HCT116 (cell line): ENCODE measurements at regions not wholly inside any gene's neighbourhood (a gene's known extent, or its start where the extent isn't known, plus 50 kb on each side); places are given as distances from the start of the nearest gene placed in this dataset.

Experiments
- ATAC-seq: fragments of 200-7000 bp; cut with Tn5 transposase; 2 replicates; pipeline ENCODE4 v1.9.1; 2020; ENCODE audit warnings: mild to moderate bottlenecking, moderate library complexity
- BruUV-seq: library from RNA; stranded (reverse); fragments of 400-500 nt; replicated peaks from 2 replicates; lab custom pipeline; 2021; lab: Mats Ljungman, UMichigan
- CTCF ChIA-PET: fragments of 300-600 bp; sonication (Branson Sonifier 250); formaldehyde crosslinking; loops from one replicate; lab custom pipeline; 2021; ENCODE audit warnings: antibody characterized with exemption; lab: Charles Lee
- POLR2A ChIA-PET: fragments of 300-600, 350-600 bp; sonication (Branson Sonifier 250); formaldehyde crosslinking; loops from one replicate; lab custom pipeline; 2021; ENCODE audit warnings: antibody characterized with exemption; lab: Charles Lee
- RAD21 ChIA-PET, 2 experiments: fragments of 300-600 bp; sonication (Branson Sonifier 250); formaldehyde crosslinking; loops; one replicate each; lab custom pipeline; 2023; ENCODE audit warnings: low total read pairs in 2 of 2; ENCODE audit not compliant: uncharacterized antibody in 2 of 2, unreplicated experiment in 2 of 2, low non-redundant PET in 1 of 2; lab: Charles Lee
- DNase-seq: peaks from one replicate; pipeline ENCODE4 v3.0.0-alpha.2; 2010; ENCODE audit warnings: low read depth, low spot score
- H2AFZ ChIP-seq: fragments of 200-600 bp; shearing (Covaris generic), sonication (generic); 2 replicates; pipeline ENCODE4 v1.6.1; 2017; ENCODE audit warnings: low read depth, mixed run types, mixed read lengths, antibody characterized with exemption, low read length; ENCODE audit not compliant: poor library complexity, severe bottlenecking
- H3K27ac ChIP-seq: 2 replicates; pipeline ENCODE4 v1.5.1; 2012; ENCODE audit warnings: low read depth, low read length
- H3K27me3 ChIP-seq: fragments of 200-600 bp; sonication (generic); 2 replicates; pipeline ENCODE4 v1.6.1; 2016; ENCODE audit warnings: mixed run types, low read length, mixed read lengths; ENCODE audit not compliant: insufficient read depth
- H3K36me3 ChIP-seq, 2 experiments: fragments of 200-500 bp in 1 of 2; fragments of 200-600 bp in 1 of 2; sonication (Bioruptor generic) in 1 of 2; sonication (generic) in 1 of 2; 2 replicates each; pipeline versions ENCODE4 v1.5.1 to v1.6.1; 2014 to 2016; ENCODE audit warnings: low read length in 2 of 2, inconsistent platforms in 1 of 2, mixed read lengths in 1 of 2, mixed run types in 1 of 2; ENCODE audit not compliant: insufficient read depth in 2 of 2, control insufficient read depth in 1 of 2
- H3K4me1 ChIP-seq, 2 experiments: fragments of 200-600 bp in 1 of 2; sonication (generic) in 1 of 2; 2 replicates each; pipeline versions ENCODE4 v1.5.1 to v1.6.1; 2012 to 2017; ENCODE audit warnings: low read length in 2 of 2, inconsistent platforms in 1 of 2, mild to moderate bottlenecking in 1 of 2, mixed read lengths in 1 of 2, mixed run types in 1 of 2, moderate library complexity in 1 of 2; ENCODE audit not compliant: insufficient read depth in 2 of 2, control insufficient read depth in 1 of 2
- H3K4me2 ChIP-seq: fragments of 200-600 bp; sonication (generic); 2 replicates; pipeline ENCODE4 v1.6.1; 2017; ENCODE audit warnings: mixed run types, low read length, mixed read lengths
- H3K4me3 ChIP-seq, 2 experiments: fragments of 200-600 bp in 1 of 2; sonication (generic) in 1 of 2; replicated peaks in 1 of 2; 2 replicates each; pipeline ENCODE4 v1.5.1; 2011 to 2016; ENCODE audit warnings: low read length in 2 of 2, control low read depth in 1 of 2, low read depth in 1 of 2, mild to moderate bottlenecking in 1 of 2, mixed read lengths in 1 of 2, mixed run types in 1 of 2
- H3K79me2 ChIP-seq: fragments of 200-600 bp; sonication (generic); 2 replicates; pipeline ENCODE4 v1.6.1; 2017; ENCODE audit warnings: mild to moderate bottlenecking, mixed run types, low read length, moderate library complexity, mixed read lengths; ENCODE audit not compliant: insufficient read depth
- H3K9ac ChIP-seq: fragments of 200-600 bp; sonication (generic); 2 replicates; pipeline ENCODE4 v1.6.1; 2016; ENCODE audit warnings: low read length, mixed read lengths
- H3K9me2 ChIP-seq: fragments of 200-600 bp; sonication (generic), shearing (Covaris generic); 2 replicates; pipeline ENCODE4 v1.6.1; 2017; ENCODE audit warnings: mixed run types, mild to moderate bottlenecking, moderate library complexity; ENCODE audit not compliant: insufficient read depth
- H3K9me3 ChIP-seq, 2 experiments: fragments of 200-500 bp in 1 of 2; fragments of 200-600 bp in 1 of 2; sonication (Bioruptor generic) in 1 of 2; sonication (generic) in 1 of 2; 2 replicates each; pipeline ENCODE4 v1.6.1; 2014 to 2017; ENCODE audit warnings: low read length in 2 of 2, mixed read lengths in 2 of 2, inconsistent platforms in 1 of 2, low read depth in 1 of 2, mild to moderate bottlenecking in 1 of 2, mixed run types in 1 of 2, moderate library complexity in 1 of 2; ENCODE audit not compliant: control insufficient read depth in 1 of 2, insufficient read depth in 1 of 2
- H4K20me1 ChIP-seq: fragments of 200-600 bp; sonication (generic), shearing (Covaris generic); 2 replicates; pipeline ENCODE4 v1.6.1; 2017; ENCODE audit warnings: mixed run types, mild to moderate bottlenecking, moderate library complexity; ENCODE audit not compliant: insufficient read depth
- CBX3 ChIP-seq: IDR thresholded peaks from 2 replicates; pipeline ENCODE4 v1.6.1; 2012; ENCODE audit warnings: low read depth
- CEBPB ChIP-seq: IDR thresholded peaks from 2 replicates; pipeline ENCODE4 v1.6.1; 2012; ENCODE audit warnings: low read depth
- CTCF ChIP-seq, 3 experiments: fragments of 200-600 bp in 1 of 3; sonication (generic) in 1 of 3; IDR thresholded peaks in 2 of 3; conservative IDR thresholded peaks in 1 of 3; 2 replicates each; pipeline ENCODE4 v1.5.1; 2012 to 2017; ENCODE audit warnings: low read depth in 2 of 3, low read length in 2 of 3, antibody characterized with exemption in 1 of 3, borderline replicate concordance in 1 of 3, control low read depth in 1 of 3, mild to moderate bottlenecking in 1 of 3, mixed read lengths in 1 of 3, mixed run types in 1 of 3, moderate library complexity in 1 of 3; ENCODE audit not compliant: insufficient read depth in 1 of 3
- EGR1 ChIP-seq: IDR thresholded peaks from 2 replicates; pipeline ENCODE4 v1.6.1; 2012; ENCODE audit warnings: low read depth
- EZH2phosphoT487 ChIP-seq: fragments of 200-600 bp; IDR thresholded peaks from 2 replicates; pipeline ENCODE4 v1.6.1; 2018; ENCODE audit warnings: antibody characterized with exemption, borderline replicate concordance
- FOSL1 ChIP-seq: IDR thresholded peaks from 2 replicates; pipeline ENCODE4 v1.6.1; 2012; ENCODE audit warnings: low read depth
- JUND ChIP-seq: IDR thresholded peaks from 2 replicates; pipeline ENCODE4 v1.6.1; 2012
- MAX ChIP-seq: IDR thresholded peaks from 2 replicates; pipeline ENCODE4 v1.6.1; 2012
- RAD21 ChIP-seq: IDR thresholded peaks from 2 replicates; pipeline ENCODE4 v1.6.1; 2012; ENCODE audit warnings: low read depth, mild to moderate bottlenecking
- SIN3A ChIP-seq: IDR thresholded peaks from 2 replicates; pipeline ENCODE4 v1.6.1; 2012; ENCODE audit warnings: low read depth
- SP1 ChIP-seq: IDR thresholded peaks from 2 replicates; pipeline ENCODE4 v1.6.1; 2012; ENCODE audit warnings: low read depth
- SRF ChIP-seq: IDR thresholded peaks from 2 replicates; pipeline ENCODE4 v1.6.1; 2012; ENCODE audit warnings: low read depth
- TCF7L2 ChIP-seq: IDR thresholded peaks from 2 replicates; pipeline ENCODE4 v1.7.0; 2011; ENCODE audit warnings: borderline replicate concordance, inconsistent platforms; ENCODE audit not compliant: insufficient read depth, insufficient read length; ENCODE audit errors: extremely low read depth
- YY1 ChIP-seq: IDR thresholded peaks from 2 replicates; pipeline ENCODE4 v1.6.1; 2011; ENCODE audit warnings: low read length, low read depth, moderate library complexity, mild to moderate bottlenecking; ENCODE audit not compliant: insufficient replicate concordance; ENCODE audit errors: extremely low read depth
- ZBTB33 ChIP-seq: IDR thresholded peaks from 2 replicates; pipeline ENCODE4 v1.6.1; 2011; ENCODE audit warnings: mild to moderate bottlenecking, low read length, moderate library complexity; ENCODE audit not compliant: insufficient replicate concordance; ENCODE audit errors: extremely low read depth
- intact Hi-C: fragments of 100-400 bp; cut with micrococcal nuclease; formaldehyde crosslinking; loops from 2 replicates; pipeline ENCODE4 v1.10.0; 2022

GRCh38 chr5:75964008-75964407 is 119.2 kb upstream of the SV2C start (continued):
- no peak for TF ChIP-seq CTCF (IDR thresholded peaks at IDR 0.05 in 2 of 3, conservative IDR thresholded peaks at IDR 0.05 in 1 of 3; ENCODE audit: borderline replicate concordance in 1 of 3, insufficient read depth in 1 of 3, low read depth in 2 of 3, low read length in 2 of 3)

- DNase-seq = no peak
- RAD21 ChIA-PET = no interaction called here
- Histone ChIP-seq H3K79me2 (no peaks in the 10 kb centered on the region), H4K20me1 (no peaks in the 10 kb centered on the region), H2AFZ (no peak overlapping the region), H3K4me3 (no peak overlapping the region), H3K36me3 (no peaks in the 10 kb centered on the region), H3K27me3 (peaks cover 36% of the 10 kb centered on the region), H3K27ac (no peak overlapping the region), H3K4me1 (no peaks in the 10 kb centered on the region), H3K9me3 (no peaks in the 10 kb centered on the region), H3K9ac (no peak overlapping the region), H3K9me2 (no peaks in the 10 kb centered on the region), H3K4me2 (no peak overlapping the region)
- intact Hi-C loops = no loop called here
- TF ChIP-seq EZH2phosphoT487 (no peak), CBX3 (no peak), TCF7L2 (no peak), ZBTB33 (no peak), SP1 (no peak), FOSL1 (no peak), CTCF (IDR thresholded peaks at IDR 0.05 in 2 of 3, conservative IDR thresholded peaks at IDR 0.05 in 1 of 3; ENCODE audit: borderline replicate concordance in 1 of 3, insufficient read depth in 1 of 3, low read depth in 2 of 3, low read length in 2 of 3) (no peak), RAD21 (no peak), MAX (no peak), EGR1 (no peak), SRF (no peak), YY1 (no peak), CEBPB (no peak), JUND (no peak), SIN3A (no peak)
- ATAC-seq = no peak
- BruUV-seq = no TSS peak
- CTCF ChIA-PET = no interaction called here
- POLR2A ChIA-PET = no interaction called here
Observed at GRCh38 chr5:75963554-75963953, 119.6 kb upstream of the SV2C start.
